ENCODE measurements at regions not wholly inside any gene's neighbourhood (a gene's known extent, or its start where the extent isn't known, plus 50 kb on each side); places are given as distances from the start of the nearest gene placed in this dataset.

DNA sequence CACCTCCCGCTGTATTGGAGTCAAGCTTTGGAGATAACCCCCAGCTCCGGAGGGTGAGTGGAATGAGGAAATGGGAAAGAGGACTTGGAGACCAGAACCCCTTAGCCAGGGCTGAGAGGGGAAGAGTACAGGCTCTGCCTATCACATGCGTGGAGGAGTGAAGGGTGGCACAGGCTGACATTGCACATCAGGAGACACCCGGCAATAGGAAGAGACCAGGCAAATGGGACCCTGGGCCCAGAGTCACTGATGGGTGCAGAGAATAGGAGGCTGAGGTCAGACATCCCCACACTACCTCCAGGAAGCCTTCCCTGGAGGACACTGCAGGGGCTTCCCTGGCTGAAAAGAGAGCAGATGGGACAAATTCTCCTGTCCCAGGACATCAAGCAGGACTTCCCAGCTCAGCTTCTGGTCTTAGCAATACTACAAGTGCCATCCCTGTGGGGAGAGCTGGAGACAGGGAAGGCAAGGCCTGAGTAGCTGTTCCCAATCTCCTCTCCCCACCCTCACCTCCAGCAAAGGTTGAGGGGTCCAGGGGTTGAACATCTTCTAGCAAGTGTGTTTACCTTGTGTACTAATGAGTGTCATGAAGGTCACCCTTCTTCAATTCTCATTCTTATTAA is 160.7 kb downstream of the BUD13 start:
- 86% methylated on average over 4 of the region's 4 CpGs for WGBS
- no peak overlapping the region for H3K27ac ChIP-seq
- H3K9me3 ChIP-seq = no peaks in the 10 kb centered on the region
- H3K36me3 ChIP-seq = no peaks in the 10 kb centered on the region
- no peak for TF ChIP-seq POLR2A (IDR thresholded peaks at IDR 0.05)
- TF ChIP-seq, protein P1, sequence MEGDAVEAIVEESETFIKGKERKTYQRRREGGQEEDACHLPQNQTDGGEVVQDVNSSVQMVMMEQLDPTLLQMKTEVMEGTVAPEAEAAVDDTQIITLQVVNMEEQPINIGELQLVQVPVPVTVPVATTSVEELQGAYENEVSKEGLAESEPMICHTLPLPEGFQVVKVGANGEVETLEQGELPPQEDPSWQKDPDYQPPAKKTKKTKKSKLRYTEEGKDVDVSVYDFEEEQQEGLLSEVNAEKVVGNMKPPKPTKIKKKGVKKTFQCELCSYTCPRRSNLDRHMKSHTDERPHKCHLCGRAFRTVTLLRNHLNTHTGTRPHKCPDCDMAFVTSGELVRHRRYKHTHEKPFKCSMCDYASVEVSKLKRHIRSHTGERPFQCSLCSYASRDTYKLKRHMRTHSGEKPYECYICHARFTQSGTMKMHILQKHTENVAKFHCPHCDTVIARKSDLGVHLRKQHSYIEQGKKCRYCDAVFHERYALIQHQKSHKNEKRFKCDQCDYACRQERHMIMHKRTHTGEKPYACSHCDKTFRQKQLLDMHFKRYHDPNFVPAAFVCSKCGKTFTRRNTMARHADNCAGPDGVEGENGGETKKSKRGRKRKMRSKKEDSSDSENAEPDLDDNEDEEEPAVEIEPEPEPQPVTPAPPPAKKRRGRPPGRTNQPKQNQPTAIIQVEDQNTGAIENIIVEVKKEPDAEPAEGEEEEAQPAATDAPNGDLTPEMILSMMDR (IDR thresholded peaks at IDR 0.05) = no peak
- no peak for TF ChIP-seq POLR2AphosphoS5 (IDR thresholded peaks at IDR 0.05)
- H3K27me3 ChIP-seq (replicated peaks; ENCODE audit: insufficient read depth) = no peaks in the 10 kb centered on the region
- H3K4me3 ChIP-seq = no peak overlapping the region
- intact Hi-C loops (cut with DNase I) = no loop called here
- DNase-seq (ENCODE audit: low spot score) = no peak
- no peaks in the 10 kb centered on the region for H3K4me1 ChIP-seq (replicated peaks)

- 58% methylated on average over 7 of the region's 7 CpGs for WGBS
- intact Hi-C loops (cut with DNase I) = no loop called here
- no peaks in the 10 kb centered on the region for H3K36me3 ChIP-seq
- H3K4me1 ChIP-seq (replicated peaks) = no peaks in the 10 kb centered on the region
- no peak for DNase-seq (ENCODE audit: low spot score)
- TF ChIP-seq POLR2A (IDR thresholded peaks at IDR 0.05) = no peak
- no peak for TF ChIP-seq POLR2AphosphoS5 (IDR thresholded peaks at IDR 0.05)
- TF ChIP-seq, protein P1 (IDR thresholded peaks at IDR 0.05) = no peak
- no peaks in the 10 kb centered on the region for H3K27me3 ChIP-seq (replicated peaks; ENCODE audit: insufficient read depth)
- no peak overlapping the region for H3K27ac ChIP-seq
- H3K9me3 ChIP-seq = no peaks in the 10 kb centered on the region
- H3K4me3 ChIP-seq = no peak overlapping the region
These were observed 162.6 kb downstream of the BUD13 start for GRCh38 chr11:116610190-116610589.

DNA sequence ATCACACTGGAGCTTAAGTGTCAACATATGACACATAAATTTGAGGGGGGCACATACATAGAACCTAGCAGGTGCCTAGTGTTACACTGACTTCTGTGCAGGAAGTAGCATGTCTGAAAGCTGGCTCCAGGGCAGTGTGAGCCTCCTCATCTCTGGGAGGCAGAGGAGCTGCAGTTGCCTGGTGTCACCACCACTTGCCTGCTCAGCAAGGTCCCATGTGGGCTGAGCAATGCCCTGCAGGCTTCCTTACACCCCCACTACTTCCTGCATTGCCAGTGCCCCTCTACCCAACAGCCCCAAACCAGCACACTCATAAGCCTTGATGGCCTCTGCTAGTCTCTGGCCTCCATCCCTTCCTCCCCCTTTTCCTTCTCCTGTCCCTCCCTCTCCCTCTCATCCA is 165.8 kb downstream of the BUD13 start:
- Histone ChIP-seq H3K27ac (no peak overlapping the region), H3K27me3 (replicated peaks; ENCODE audit: insufficient read depth) (no peaks in the 10 kb centered on the region), H3K9me3 (no peaks in the 10 kb centered on the region), H3K36me3 (no peaks in the 10 kb centered on the region), H3K4me3 (no peak overlapping the region), H3K4me1 (replicated peaks) (no peaks in the 10 kb centered on the region)
- DNase-seq (ENCODE audit: low spot score) = no peak
- intact Hi-C loops (cut with DNase I) = no loop called here
- TF ChIP-seq, protein P1 (IDR thresholded peaks at IDR 0.05) = no peak
- no peak for TF ChIP-seq POLR2AphosphoS5 (IDR thresholded peaks at IDR 0.05)
- TF ChIP-seq POLR2A (IDR thresholded peaks at IDR 0.05) = no peak

DNA sequence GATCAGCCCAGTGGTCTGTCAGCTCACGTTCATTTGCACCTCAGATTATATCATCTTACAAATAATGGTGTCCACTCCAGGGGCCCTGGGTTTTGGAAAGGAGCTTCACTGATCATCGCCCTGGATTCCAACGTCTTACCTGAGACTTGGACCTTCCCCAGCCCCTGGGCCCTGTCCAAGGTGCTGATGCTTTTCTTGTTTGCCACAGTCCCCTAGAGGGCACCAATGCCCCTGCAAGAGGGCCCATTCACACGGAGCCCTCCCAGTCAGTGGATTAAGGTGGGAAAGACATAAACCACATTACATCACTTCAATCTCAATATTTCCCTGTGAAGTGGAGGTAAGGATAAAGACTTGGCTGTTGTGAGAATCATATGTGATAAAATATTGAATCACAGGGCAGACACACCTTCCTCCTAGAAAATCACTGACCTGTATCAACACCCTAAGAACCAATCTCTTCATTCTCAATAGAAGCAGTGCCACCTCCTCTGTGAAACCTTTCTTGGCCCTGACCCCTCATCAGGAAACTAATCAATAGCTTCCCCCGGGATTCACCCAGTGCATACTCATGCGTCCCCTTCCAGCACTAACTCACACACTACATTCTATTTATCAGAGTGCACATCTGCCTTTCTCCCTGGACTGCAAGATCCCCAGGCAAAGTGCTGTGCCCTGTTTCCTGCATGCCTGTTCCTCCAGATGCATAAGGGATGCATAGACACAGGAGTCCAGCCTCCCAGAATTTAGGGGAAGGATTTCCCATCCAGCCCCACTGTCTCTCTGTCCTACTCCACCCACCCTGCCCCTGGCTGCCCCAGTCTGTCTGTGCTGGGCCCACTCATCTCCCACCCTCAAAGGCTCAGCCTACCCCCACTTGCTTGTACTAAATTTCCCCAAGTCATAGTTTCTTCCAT is 167.0 kb downstream of the BUD13 start:
- H3K9me3 ChIP-seq = no peaks in the 10 kb centered on the region
- H3K4me3 ChIP-seq = no peak overlapping the region
- no peak for DNase-seq (ENCODE audit: low spot score)
- no peaks in the 10 kb centered on the region for H3K4me1 ChIP-seq (replicated peaks)
- TF ChIP-seq, protein P1 (IDR thresholded peaks at IDR 0.05) = no peak
- TF ChIP-seq POLR2A (IDR thresholded peaks at IDR 0.05) = no peak
- TF ChIP-seq POLR2AphosphoS5 (IDR thresholded peaks at IDR 0.05) = no peak
- WGBS = 32% methylated on average over 6 of the region's 6 CpGs
- intact Hi-C loops (cut with DNase I) = no loop called here
- H3K36me3 ChIP-seq = no peaks in the 10 kb centered on the region
- no peak overlapping the region for H3K27ac ChIP-seq
- H3K27me3 ChIP-seq (replicated peaks; ENCODE audit: insufficient read depth) = no peaks in the 10 kb centered on the region

Data from prostate gland (tissue), 2 donors.